Retinal pigment epithelial cell (primary cell): ENCODE measurements at regions not wholly inside any gene's neighbourhood (a gene's known extent, or its start where the extent isn't known, plus 50 kb on each side); places are given as distances from the start of the nearest gene placed in this dataset.

ENCODE experiments used
- DNase-seq: peaks from one replicate; pipeline ENCODE4 v3.0.0-alpha.2; 2010; ENCODE audit warnings: low read depth
- H3K4me3 ChIP-seq: 2 replicates; pipeline ENCODE4 v1.5.1; 2011; ENCODE audit warnings: mild to moderate bottlenecking, low read length, control low read depth, moderate library complexity
- CTCF ChIP-seq: conservative IDR thresholded peaks from 2 replicates; pipeline ENCODE4 v1.5.1; 2011; ENCODE audit warnings: low read depth, low read length, control low read depth, inconsistent platforms

GRCh38 chr1:87927391-87928280 lies 599.0 kb downstream of the LMO4 start:
- DNase-seq = no peak
- no peak for TF ChIP-seq CTCF

GRCh38 chr1:87928623-87929022 lies 599.9 kb downstream of the LMO4 start:
- H3K4me3 ChIP-seq = no peak overlapping the region
- no peak for TF ChIP-seq CTCF
- no peak for DNase-seq

More at GRCh38 chr1:87927391-87928280, 599.0 kb downstream of the LMO4 start:
- no peak overlapping the region for H3K4me3 ChIP-seq

- H3K4me3 ChIP-seq = no peak overlapping the region
- DNase-seq = no peak
- TF ChIP-seq CTCF = no peak
Measured at GRCh38 chr1:87929906-87930305, 601.2 kb downstream of the LMO4 start.

GRCh38 chr1:87930796-87931195 lies 602.1 kb downstream of the LMO4 start:
- H3K4me3 ChIP-seq = no peak overlapping the region
- no peak for DNase-seq
- no peak for TF ChIP-seq CTCF

- no peak for TF ChIP-seq CTCF
- H3K4me3 ChIP-seq = no peak overlapping the region
- no peak for DNase-seq
Measured at GRCh38 chr1:87933171-87933570, 604.5 kb downstream of the LMO4 start.

GRCh38 chr1:87935130-87935529 lies 606.5 kb downstream of the LMO4 start:
- H3K4me3 ChIP-seq = no peak overlapping the region
- TF ChIP-seq CTCF = no peak
- DNase-seq = no peak

GRCh38 chr1:87937831-87938395 lies 609.2 kb downstream of the LMO4 start:
- DNase-seq = no peak
- no peak for TF ChIP-seq CTCF
- no peak overlapping the region for H3K4me3 ChIP-seq
